GM12878 (cell line): ENCODE measurements at regions not wholly inside any gene's neighbourhood (a gene's known extent, or its start where the extent isn't known, plus 50 kb on each side); places are given as distances from the start of the nearest gene placed in this dataset.

Source experiments
- ATAC-seq: fragments of 200-7000 bp; cut with Tn5 transposase; 3 replicates; pipeline ENCODE4 v1.9.1; 2020; ENCODE audit warnings: mild to moderate bottlenecking, moderate library complexity
- BruUV-seq: library from RNA; stranded (reverse); fragments of 400-500 nt; replicated peaks from 2 replicates; lab custom pipeline; 2021; lab: Mats Ljungman, UMichigan
- CTCF ChIA-PET: fragments of 300-600 bp; sonication (Branson Sonifier 250); formaldehyde crosslinking; extraction: SDS; loops from one replicate; lab custom pipeline; 2021; ENCODE audit warnings: inconsistent platforms; lab: Yijun Ruan, JAX
- POLR2A ChIA-PET: fragments of 350-600 bp; formaldehyde crosslinking; extraction: SDS; loops from one replicate; lab custom pipeline; 2021; ENCODE audit warnings: inconsistent platforms; lab: Charles Lee
- RAD21 ChIA-PET: fragments of 300-600 bp; sonication (Branson Sonifier 250); formaldehyde crosslinking; loops from one replicate; lab custom pipeline; 2023; ENCODE audit warnings: antibody characterized with exemption; ENCODE audit not compliant: unreplicated experiment; lab: Charles Lee
- SMC1A ChIA-PET: fragments of 300-600 bp; sonication (Branson Sonifier 250); formaldehyde crosslinking; loops from one replicate; lab custom pipeline; 2023; ENCODE audit not compliant: unreplicated experiment, uncharacterized antibody; lab: Charles Lee
- DNase-seq: peaks from one replicate; pipeline ENCODE4 v3.0.0-alpha.2; 2011; ENCODE audit warnings: low read depth, low spot score
- FAIRE-seq: peaks from 3 replicates; lab custom pipeline; 2011; peaks lifted over from hg19 to GRCh38; lab: Jason Lieb, UNC
- H2AFZ ChIP-seq: 2 replicates; pipeline ENCODE4 v1.6.0; 2011; ENCODE audit warnings: low read depth, low read length, control low read depth; ENCODE audit not compliant: control insufficient read depth
- H3K27ac ChIP-seq: 2 replicates; pipeline ENCODE4 v1.5.1; 2011; ENCODE audit warnings: control low read depth; ENCODE audit not compliant: control insufficient read depth, insufficient read depth
- H3K27me3 ChIP-seq, 2 experiments: replicated peaks in 1 of 2; 2 replicates each; pipeline versions ENCODE4 v1.6.0 to v1.6.1; 2011; ENCODE audit warnings: low read length in 1 of 2; ENCODE audit not compliant: control insufficient read depth in 2 of 2, insufficient read depth in 2 of 2
- H3K36me3 ChIP-seq, 2 experiments: 2 replicates each; pipeline ENCODE4 v1.5.1; 2011; ENCODE audit warnings: low read length in 1 of 2; ENCODE audit not compliant: control insufficient read depth in 2 of 2, insufficient read depth in 2 of 2
- H3K4me1 ChIP-seq: 2 replicates; pipeline ENCODE4 v1.6.1; 2011; ENCODE audit warnings: mild to moderate bottlenecking, low read length, moderate library complexity, mixed read lengths; ENCODE audit not compliant: control insufficient read depth, insufficient read depth
- H3K4me2 ChIP-seq: 2 replicates; pipeline ENCODE4 v1.6.0; 2011; ENCODE audit warnings: control low read depth; ENCODE audit not compliant: control insufficient read depth, insufficient read depth
- H3K4me3 ChIP-seq: fragments of 200-600 bp; sonication (generic); 2 replicates; pipeline ENCODE4 v1.5.1; 2016
- H3K79me2 ChIP-seq: 2 replicates; pipeline ENCODE4 v1.6.0; 2011; ENCODE audit warnings: low read length; ENCODE audit not compliant: control insufficient read depth, insufficient read depth
- H3K9ac ChIP-seq: 2 replicates; pipeline ENCODE4 v1.8.0; 2011; ENCODE audit warnings: low read length, control low read depth, mixed read lengths; ENCODE audit not compliant: control insufficient read depth, insufficient read depth
- H3K9me3 ChIP-seq: replicated peaks from 3 replicates; pipeline ENCODE4 v1.5.1; 2011; ENCODE audit warnings: mild to moderate bottlenecking, low read length; ENCODE audit not compliant: control insufficient read depth, insufficient read depth
- H4K20me1 ChIP-seq: 2 replicates; pipeline ENCODE4 v1.6.0; 2011; ENCODE audit not compliant: control insufficient read depth, insufficient read depth
- ATF3 ChIP-seq: IDR thresholded peaks from 2 replicates; pipeline ENCODE4 v1.6.1; 2011; ENCODE audit warnings: low read depth, mild to moderate bottlenecking, low read length, moderate library complexity, borderline replicate concordance; ENCODE audit errors: extremely low read depth
- BHLHE40 ChIP-seq, 2 experiments: fragments of 450-650 bp in 1 of 2; IDR thresholded peaks; 2 replicates each; pipeline ENCODE4 v1.6.1; 2011 to 2017; ENCODE audit warnings: low read depth in 2 of 2, borderline replicate concordance in 1 of 2, improper control_type of control experiment in 1 of 2, low read length in 1 of 2, mild to moderate bottlenecking in 1 of 2
- CBX3 ChIP-seq: fragments of 200-600 bp; sonication (generic); IDR thresholded peaks from 2 replicates; pipeline ENCODE4 v1.6.1; 2016; ENCODE audit warnings: low read depth, borderline replicate concordance
- CHD4 ChIP-seq: fragments of 200-600 bp; sonication (generic); IDR thresholded peaks from 2 replicates; pipeline ENCODE4 v1.6.1; 2016; ENCODE audit warnings: mild to moderate bottlenecking
- IRF3 ChIP-seq: fragments of 450-650 bp; IDR thresholded peaks from 2 replicates; pipeline ENCODE4 v1.6.1; 2014; ENCODE audit warnings: mild to moderate bottlenecking
- KAT2A ChIP-seq: conservative IDR thresholded peaks from 2 replicates; pipeline ENCODE4 v1.6.1; 2011; ENCODE audit warnings: low read depth, low read length; ENCODE audit not compliant: control insufficient read depth
- MYC ChIP-seq: IDR thresholded peaks from 2 replicates; pipeline ENCODE4 v1.6.1; 2011; ENCODE audit warnings: mild to moderate bottlenecking, low read length, moderate library complexity, inconsistent platforms; ENCODE audit not compliant: insufficient read depth, insufficient replicate concordance, insufficient read length, severe bottlenecking
- NFYA ChIP-seq: IDR thresholded peaks from 2 replicates; pipeline ENCODE4 v1.6.1; 2011; ENCODE audit warnings: low read depth, mild to moderate bottlenecking, low read length, improper control_type of control experiment, borderline replicate concordance
- PAX8 ChIP-seq: fragments of 450-650 bp; IDR thresholded peaks from 2 replicates; pipeline ENCODE4 v1.6.1; 2017; ENCODE audit warnings: mild to moderate bottlenecking, moderate library complexity
- RFX5 ChIP-seq: IDR thresholded peaks from 2 replicates; pipeline ENCODE4 v1.6.1; 2011; ENCODE audit warnings: low read depth, low read length, improper control_type of control experiment
- SPI1 ChIP-seq: IDR thresholded peaks from 2 replicates; pipeline ENCODE4 v1.6.1; 2011; ENCODE audit warnings: low read depth, mild to moderate bottlenecking, low read length, moderate library complexity, borderline replicate concordance; ENCODE audit not compliant: insufficient read depth
- SUPT20H ChIP-seq: IDR thresholded peaks from 2 replicates; pipeline ENCODE4 v1.6.1; 2011; ENCODE audit warnings: low read depth, mild to moderate bottlenecking, low read length, moderate library complexity, borderline replicate concordance; ENCODE audit not compliant: control insufficient read depth
- in situ Hi-C: fragments of 300-500 bp; cut with MboI; formaldehyde crosslinking; loops from 9 replicates; pipeline ENCODE4 v1.14.3; 2018; ENCODE audit warnings: mixed read lengths
- intact Hi-C: fragments of 100-400 bp; cut with micrococcal nuclease; formaldehyde crosslinking; loops from one replicate; pipeline ENCODE4 v1.14.2; 2022; ENCODE audit not compliant: unreplicated experiment
- TF ChIP-seq, protein P1 (sequence below): IDR thresholded peaks from 2 replicates; pipeline ENCODE4 v1.6.1; 2011; ENCODE audit warnings: borderline replicate concordance, low read depth, mild to moderate bottlenecking, moderate library complexity, low read length; ENCODE audit not compliant: insufficient read depth, poor library complexity, severe bottlenecking

GRCh38 chr4:124590480-124590879 lies 122.1 kb downstream of the ANKRD50 start:
- H4K20me1 ChIP-seq = no peaks in the 10 kb centered on the region
- H3K36me3 ChIP-seq = no peaks in the 10 kb centered on the region
- TF ChIP-seq RFX5 (no peak), SUPT20H (no peak), KAT2A (no peak), ATF3 (no peak), SPI1 (no peak), CBX3 (no peak), PAX8 (no peak), CHD4 (no peak), MYC (no peak), IRF3 (no peak), NFYA (no peak), BHLHE40 (IDR thresholded peaks at IDR 0.05; ENCODE audit: borderline replicate concordance in 1 of 2, low read depth in 2 of 2, low read length in 1 of 2) (no peak)
- TF ChIP-seq, protein P1, sequence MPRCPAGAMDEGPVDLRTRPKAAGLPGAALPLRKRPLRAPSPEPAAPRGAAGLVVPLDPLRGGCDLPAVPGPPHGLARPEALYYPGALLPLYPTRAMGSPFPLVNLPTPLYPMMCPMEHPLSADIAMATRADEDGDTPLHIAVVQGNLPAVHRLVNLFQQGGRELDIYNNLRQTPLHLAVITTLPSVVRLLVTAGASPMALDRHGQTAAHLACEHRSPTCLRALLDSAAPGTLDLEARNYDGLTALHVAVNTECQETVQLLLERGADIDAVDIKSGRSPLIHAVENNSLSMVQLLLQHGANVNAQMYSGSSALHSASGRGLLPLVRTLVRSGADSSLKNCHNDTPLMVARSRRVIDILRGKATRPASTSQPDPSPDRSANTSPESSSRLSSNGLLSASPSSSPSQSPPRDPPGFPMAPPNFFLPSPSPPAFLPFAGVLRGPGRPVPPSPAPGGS = no peak
- POLR2A ChIA-PET = no interaction called here
- H3K4me1 ChIP-seq = no peaks in the 10 kb centered on the region
- H3K27me3 ChIP-seq = no peaks in the 10 kb centered on the region
- intact Hi-C loops = no loop called here
- H3K79me2 ChIP-seq = no peaks in the 10 kb centered on the region
- no peaks in the 10 kb centered on the region for H3K9me3 ChIP-seq
- RAD21 ChIA-PET = no interaction called here
- no peak overlapping the region for H3K9ac ChIP-seq
- FAIRE-seq (no peak), ATAC-seq (no peak), DNase-seq (no peak)
- in situ Hi-C loops = no loop called here
- BruUV-seq = no TSS peak
- SMC1A ChIA-PET = no interaction called here
- H3K4me2 ChIP-seq = no peak overlapping the region
- H2AFZ ChIP-seq = no peak overlapping the region
- H3K4me3 ChIP-seq = no peak overlapping the region
- CTCF ChIA-PET = interaction anchor here (0.6 kb wide), 1 partner anchor 722 kb away, joined by 3 read pairs; no protein-coding TSS in a partner anchor
- H3K27ac ChIP-seq = no peak overlapping the region
